Keratinocyte (primary cell): ENCODE measurements at regions not wholly inside any gene's neighbourhood (a gene's known extent, or its start where the extent isn't known, plus 50 kb on each side); places are given as distances from the start of the nearest gene placed in this dataset.

Experiments
- DNase-seq: peaks from one replicate; pipeline ENCODE4 v3.0.0-alpha.2; 2011; ENCODE audit warnings: low read depth, missing footprints, low spot score
- FAIRE-seq: peaks from 2 replicates; lab custom pipeline; 2011; peaks lifted over from hg19 to GRCh38; lab: Jason Lieb, UNC
- H2AFZ ChIP-seq: 2 replicates; pipeline ENCODE4 v1.6.0; 2012; ENCODE audit warnings: low read length, control low read depth, inconsistent platforms; ENCODE audit not compliant: control insufficient read depth
- H3K27ac ChIP-seq: 2 replicates; pipeline ENCODE4 v1.5.1; 2011; ENCODE audit warnings: low read length; ENCODE audit not compliant: control insufficient read depth, insufficient read depth
- H3K27me3 ChIP-seq: 3 replicates; pipeline ENCODE4 v1.6.0; 2011; ENCODE audit warnings: low read length; ENCODE audit not compliant: control insufficient read depth, insufficient read depth; ENCODE audit errors: extremely low read depth
- H3K36me3 ChIP-seq, 2 experiments: 2 replicates in 1 of 2; 3 replicates in 1 of 2; pipeline ENCODE4 v1.5.1; 2011; ENCODE audit warnings: low read length in 2 of 2, mild to moderate bottlenecking in 1 of 2; ENCODE audit not compliant: control insufficient read depth in 2 of 2, insufficient read depth in 2 of 2; ENCODE audit errors: extremely low read depth in 1 of 2
- H3K4me1 ChIP-seq: 3 replicates; pipeline ENCODE4 v1.5.1; 2011; ENCODE audit warnings: low read length; ENCODE audit not compliant: control insufficient read depth, insufficient read depth; ENCODE audit errors: extremely low read depth
- H3K4me2 ChIP-seq: 3 replicates; pipeline ENCODE4 v1.6.0; 2011; ENCODE audit warnings: low read depth, low read length; ENCODE audit not compliant: control insufficient read depth, insufficient read depth; ENCODE audit errors: extremely low read depth
- H3K4me3 ChIP-seq, 3 experiments: fragments of 200-600 bp in 1 of 3; sonication (generic) in 1 of 3; 2 replicates in 2 of 3; 3 replicates in 1 of 3; pipeline ENCODE4 v1.5.1; 2011 to 2016; ENCODE audit warnings: low read length in 3 of 3, mild to moderate bottlenecking in 3 of 3, control low read depth in 2 of 3, inconsistent platforms in 1 of 3, low read depth in 1 of 3, mixed read lengths in 1 of 3, mixed run types in 1 of 3, moderate library complexity in 1 of 3; ENCODE audit not compliant: control insufficient read depth in 2 of 3, insufficient read depth in 2 of 3; ENCODE audit errors: extremely low read depth in 1 of 3
- H3K79me2 ChIP-seq: 2 replicates; pipeline ENCODE4 v1.6.0; 2012; ENCODE audit warnings: low read length; ENCODE audit not compliant: control insufficient read depth, insufficient read depth
- H3K9ac ChIP-seq: 3 replicates; pipeline ENCODE4 v1.6.0; 2011; ENCODE audit warnings: low read length; ENCODE audit not compliant: control insufficient read depth, insufficient read depth; ENCODE audit errors: extremely low read depth
- H3K9me1 ChIP-seq: 3 replicates; pipeline ENCODE4 v1.6.0; 2011; ENCODE audit warnings: low read length; ENCODE audit not compliant: control insufficient read depth, insufficient read depth; ENCODE audit errors: extremely low read depth
- H3K9me3 ChIP-seq: 2 replicates; pipeline ENCODE4 v1.5.1; 2012; ENCODE audit warnings: low read depth, low read length; ENCODE audit not compliant: control insufficient read depth
- H4K20me1 ChIP-seq: 3 replicates; pipeline ENCODE4 v1.6.0; 2011; ENCODE audit warnings: low read length; ENCODE audit not compliant: control insufficient read depth, insufficient read depth; ENCODE audit errors: extremely low read depth
- EZH2 ChIP-seq: IDR thresholded peaks from one replicate; pipeline ENCODE4 v1.6.1; 2012; ENCODE audit warnings: inconsistent platforms, mild to moderate bottlenecking, low read length, moderate library complexity
- dilution Hi-C: fragments of 300-500 bp; cut with MboI; formaldehyde crosslinking; loops from one replicate; pipeline ENCODE4 v1.7.0; 2020; ENCODE audit warnings: low sequenced_read_pairs; ENCODE audit not compliant: extremely low pct_ligation_motif_present
- TF ChIP-seq, protein P1 (sequence below), 3 experiments: IDR thresholded peaks in 1 of 3; conservative IDR thresholded peaks in 1 of 3; optimal IDR thresholded peaks in 1 of 3; 2 replicates in 2 of 3; 3 replicates in 1 of 3; pipeline versions ENCODE3 to v1.5.1; 2011; ENCODE audit warnings: low read length in 3 of 3, mild to moderate bottlenecking in 3 of 3, moderate library complexity in 2 of 3, control low read depth in 1 of 3, inconsistent platforms in 1 of 3; ENCODE audit not compliant: insufficient read depth in 2 of 3; ENCODE audit errors: extremely low read depth in 1 of 3

DNA sequence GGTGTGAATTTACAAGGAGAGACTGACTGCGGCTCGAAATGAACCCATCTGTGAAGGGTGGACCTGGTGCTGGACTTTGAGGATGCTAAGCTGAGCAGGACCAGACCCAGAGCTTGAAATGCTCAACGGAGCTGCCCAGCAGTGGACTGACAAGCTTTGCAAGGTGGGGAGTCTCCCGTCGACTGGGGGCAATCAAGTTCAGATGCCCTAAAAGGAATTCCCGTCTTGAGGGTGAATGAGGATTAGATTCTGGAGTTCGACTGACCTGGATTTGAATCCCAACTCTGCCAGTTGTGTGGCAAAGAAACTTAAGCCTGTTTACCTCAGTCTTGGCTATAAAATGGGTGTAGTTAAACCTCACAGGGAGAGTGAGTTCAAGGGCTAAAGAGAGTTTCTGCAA is 204.4 kb upstream of the LHX5 start:
- FAIRE-seq: no peak
- no peaks in the 10 kb centered on the region for H3K27me3 ChIP-seq

DNA sequence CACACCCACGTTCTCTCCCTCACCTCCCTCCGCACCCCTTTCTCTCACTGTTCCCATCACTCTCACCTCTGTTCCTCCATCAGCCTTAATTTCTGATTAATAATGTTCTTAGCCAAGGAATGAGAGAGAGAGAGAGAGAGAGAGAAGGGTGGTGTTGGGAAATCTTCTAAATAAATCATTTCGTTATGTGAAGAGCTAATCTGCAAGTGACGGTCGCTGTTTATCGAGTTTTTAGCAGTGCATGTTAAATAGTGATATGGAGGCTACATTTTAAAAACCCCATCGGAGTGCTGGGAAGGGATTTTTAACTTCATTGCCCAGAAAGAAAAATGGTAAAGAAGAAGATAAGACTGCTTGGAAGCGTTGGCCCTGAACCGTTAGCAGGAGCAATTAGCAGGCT is 203.3 kb upstream of the LHX5 start:
- Histone ChIP-seq H3K9me3 (no peaks in the 10 kb centered on the region), H3K4me1 (no peaks in the 10 kb centered on the region), H3K27ac (no peak overlapping the region), H3K36me3 (no peaks in the 10 kb centered on the region), H3K9ac (no peak overlapping the region), H4K20me1 (no peaks in the 10 kb centered on the region), H3K4me2 (no peak overlapping the region), H3K9me1 (no peaks in the 10 kb centered on the region), H3K27me3 (peaks cover 6% of the 10 kb centered on the region), H2AFZ (no peak overlapping the region), H3K4me3 (no peak overlapping the region), H3K79me2 (no peaks in the 10 kb centered on the region)
- DNase-seq (no peak), FAIRE-seq (no peak)
- TF ChIP-seq EZH2: no peak
- TF ChIP-seq, protein P1, sequence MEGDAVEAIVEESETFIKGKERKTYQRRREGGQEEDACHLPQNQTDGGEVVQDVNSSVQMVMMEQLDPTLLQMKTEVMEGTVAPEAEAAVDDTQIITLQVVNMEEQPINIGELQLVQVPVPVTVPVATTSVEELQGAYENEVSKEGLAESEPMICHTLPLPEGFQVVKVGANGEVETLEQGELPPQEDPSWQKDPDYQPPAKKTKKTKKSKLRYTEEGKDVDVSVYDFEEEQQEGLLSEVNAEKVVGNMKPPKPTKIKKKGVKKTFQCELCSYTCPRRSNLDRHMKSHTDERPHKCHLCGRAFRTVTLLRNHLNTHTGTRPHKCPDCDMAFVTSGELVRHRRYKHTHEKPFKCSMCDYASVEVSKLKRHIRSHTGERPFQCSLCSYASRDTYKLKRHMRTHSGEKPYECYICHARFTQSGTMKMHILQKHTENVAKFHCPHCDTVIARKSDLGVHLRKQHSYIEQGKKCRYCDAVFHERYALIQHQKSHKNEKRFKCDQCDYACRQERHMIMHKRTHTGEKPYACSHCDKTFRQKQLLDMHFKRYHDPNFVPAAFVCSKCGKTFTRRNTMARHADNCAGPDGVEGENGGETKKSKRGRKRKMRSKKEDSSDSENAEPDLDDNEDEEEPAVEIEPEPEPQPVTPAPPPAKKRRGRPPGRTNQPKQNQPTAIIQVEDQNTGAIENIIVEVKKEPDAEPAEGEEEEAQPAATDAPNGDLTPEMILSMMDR (optimal IDR thresholded peaks at IDR 0.05 in 1 of 3, IDR thresholded peaks at IDR 0.05 in 1 of 3, conservative IDR thresholded peaks at IDR 0.05 in 1 of 3; ENCODE audit: extremely low read depth in 1 of 3, insufficient read depth in 2 of 3, low read length in 3 of 3): no peak
- dilution Hi-C loops: no loop called here

More for the DNA sequence above, 204.4 kb upstream of the LHX5 start:
- Histone ChIP-seq H3K4me1 (no peaks in the 10 kb centered on the region), H3K9me1 (no peaks in the 10 kb centered on the region), H4K20me1 (no peaks in the 10 kb centered on the region), H3K9me3 (no peaks in the 10 kb centered on the region), H3K27ac (no peak overlapping the region), H3K36me3 (no peaks in the 10 kb centered on the region), H3K9ac (no peak overlapping the region), H3K79me2 (no peaks in the 10 kb centered on the region), H2AFZ (no peak overlapping the region), H3K4me2 (no peak overlapping the region), H3K4me3 (no peak overlapping the region)
- no peak for TF ChIP-seq EZH2
- TF ChIP-seq, protein P1 (optimal IDR thresholded peaks at IDR 0.05 in 1 of 3, IDR thresholded peaks at IDR 0.05 in 1 of 3, conservative IDR thresholded peaks at IDR 0.05 in 1 of 3; ENCODE audit: extremely low read depth in 1 of 3, insufficient read depth in 2 of 3, low read length in 3 of 3): no peak
- dilution Hi-C loops: no loop called here
- DNase-seq: no peak
